ENCODE measurements at regions not wholly inside any gene's neighbourhood (a gene's known extent, or its start where the extent isn't known, plus 50 kb on each side); places are given as distances from the start of the nearest gene placed in this dataset.

DNA sequence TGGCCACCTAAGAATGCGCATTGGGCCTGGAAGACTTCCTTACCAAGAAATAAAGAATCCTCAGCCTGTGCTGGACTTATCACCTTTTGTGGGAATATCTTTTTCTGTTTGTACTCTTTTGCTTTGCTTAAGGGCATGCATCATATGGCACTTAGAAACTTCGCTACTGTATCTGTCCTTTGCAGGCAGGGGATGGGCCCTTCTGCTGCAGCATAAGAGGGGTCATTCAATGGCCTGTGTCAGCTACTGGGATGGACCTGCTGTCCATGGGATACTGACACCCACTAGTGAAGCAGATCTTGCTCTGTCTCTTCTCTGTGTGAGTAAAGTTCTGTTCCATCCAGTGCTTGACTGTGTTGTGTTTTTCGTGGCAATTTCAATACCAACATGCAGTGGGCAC, 239.0 kb upstream of the JUN start:
- DNase-seq (ENCODE audit: low spot score): no peak

DNA sequence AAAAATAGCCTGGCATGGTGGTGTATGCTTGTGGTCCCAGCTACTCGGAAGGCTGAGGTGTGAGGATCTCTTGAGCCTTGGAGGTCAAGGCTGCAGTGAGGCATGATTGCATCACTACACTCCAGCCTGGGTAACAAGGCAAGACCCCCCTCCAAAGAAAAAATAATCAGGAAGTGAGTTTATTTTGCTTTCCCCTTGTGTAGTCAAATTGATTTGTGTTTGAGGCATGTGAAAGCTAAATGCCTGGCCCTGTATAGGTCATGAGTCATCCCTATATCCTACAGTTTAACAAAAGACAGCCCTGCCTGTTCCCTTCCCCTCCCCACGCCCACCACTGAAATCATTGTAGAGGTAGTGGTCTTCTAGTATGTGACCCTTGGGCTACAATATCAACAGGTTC, 241.4 kb upstream of the JUN start:
- peak; percentile 62 for DNase-seq (ENCODE audit: low spot score)

DNA sequence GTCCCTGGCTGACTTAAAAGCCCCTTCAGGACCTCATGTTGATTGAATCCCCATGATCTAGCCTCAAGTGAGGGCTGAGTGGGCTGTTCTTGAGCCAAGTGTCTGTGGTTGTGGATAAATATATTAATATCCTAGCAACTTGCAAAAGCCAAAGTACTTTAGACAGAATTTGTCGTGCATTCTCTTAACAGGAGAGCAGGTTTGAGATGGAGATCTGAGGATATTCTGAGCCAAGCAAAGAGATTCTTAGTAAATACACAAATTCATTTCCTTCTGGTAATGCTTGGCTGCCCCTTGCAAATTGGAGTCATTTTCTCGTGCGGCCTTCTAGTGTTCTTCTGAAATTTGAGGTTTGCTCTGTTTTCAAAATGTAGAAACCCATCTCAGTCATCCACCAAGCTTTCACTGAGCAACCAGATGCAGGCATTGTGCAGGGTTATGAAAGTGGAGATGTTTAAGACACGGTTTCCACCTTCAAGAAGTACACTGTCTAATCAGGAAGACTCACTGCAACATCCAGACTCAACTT, 242.1 kb upstream of the JUN start:
- no peak for DNase-seq (ENCODE audit: low spot score)

DNA sequence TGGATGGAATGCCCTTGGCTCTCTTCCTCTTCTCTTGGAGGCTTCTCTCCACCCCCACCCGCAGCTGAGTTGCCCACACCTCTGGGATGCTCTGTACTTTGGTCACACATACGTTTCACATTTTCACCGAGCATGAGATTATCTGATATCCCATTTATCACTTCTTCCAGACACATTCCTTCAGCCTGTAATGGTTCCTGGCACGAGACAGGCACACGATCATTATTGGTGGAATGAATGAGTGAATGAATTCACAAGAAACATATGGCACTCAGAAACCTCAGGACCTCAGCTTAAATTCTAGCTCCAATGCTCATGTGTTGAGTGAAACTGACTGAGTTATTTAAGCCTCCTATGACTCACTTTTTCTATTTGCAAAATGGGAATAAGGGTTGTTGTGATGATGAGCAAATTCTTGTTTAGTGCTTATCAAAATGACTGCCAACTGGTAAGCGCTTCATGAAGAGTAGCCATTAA, 242.7 kb upstream of the JUN start:
- peak; percentile 79 for DNase-seq (ENCODE audit: low spot score)

DNA sequence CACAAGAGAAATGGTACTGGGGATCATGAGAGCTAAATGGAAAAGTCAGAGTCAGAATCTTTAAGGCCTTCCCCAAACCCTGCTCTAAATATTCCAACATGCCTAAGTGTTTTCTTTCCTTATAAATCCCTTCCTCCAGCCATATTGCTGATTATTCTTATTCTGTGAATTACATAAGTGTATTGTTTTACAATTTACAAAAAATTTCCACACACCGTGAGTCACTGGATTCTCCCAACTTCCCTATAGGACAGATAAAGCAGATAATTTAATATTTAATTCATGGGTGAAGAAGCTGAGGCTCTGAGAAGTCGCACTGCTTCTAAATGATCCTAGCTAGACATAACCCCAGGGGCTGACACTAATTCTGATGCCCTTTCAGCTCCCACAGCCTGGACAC, 243.3 kb upstream of the JUN start:
- no peak for DNase-seq (ENCODE audit: low spot score)

DNA sequence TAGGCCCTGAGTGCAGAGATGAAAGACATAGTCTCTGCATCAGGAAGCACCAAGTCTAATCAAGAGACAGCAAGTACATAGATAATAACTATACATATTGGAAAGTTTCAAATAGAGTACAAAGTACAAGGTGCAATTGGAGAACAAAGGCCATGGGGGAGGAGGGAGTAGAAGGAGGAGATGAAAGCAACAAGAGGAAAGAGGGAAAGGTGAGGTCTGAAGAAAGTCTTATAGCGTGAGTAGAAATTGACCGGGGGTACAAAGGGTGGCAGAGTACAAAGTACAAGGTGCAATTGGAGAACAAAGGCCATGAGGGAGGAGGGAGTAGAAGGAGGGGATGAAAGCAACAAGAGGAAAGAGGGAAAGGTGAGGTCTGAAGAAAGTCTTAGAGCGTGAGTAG, 244.2 kb upstream of the JUN start:
- no peak for DNase-seq (ENCODE audit: low spot score)

DNA sequence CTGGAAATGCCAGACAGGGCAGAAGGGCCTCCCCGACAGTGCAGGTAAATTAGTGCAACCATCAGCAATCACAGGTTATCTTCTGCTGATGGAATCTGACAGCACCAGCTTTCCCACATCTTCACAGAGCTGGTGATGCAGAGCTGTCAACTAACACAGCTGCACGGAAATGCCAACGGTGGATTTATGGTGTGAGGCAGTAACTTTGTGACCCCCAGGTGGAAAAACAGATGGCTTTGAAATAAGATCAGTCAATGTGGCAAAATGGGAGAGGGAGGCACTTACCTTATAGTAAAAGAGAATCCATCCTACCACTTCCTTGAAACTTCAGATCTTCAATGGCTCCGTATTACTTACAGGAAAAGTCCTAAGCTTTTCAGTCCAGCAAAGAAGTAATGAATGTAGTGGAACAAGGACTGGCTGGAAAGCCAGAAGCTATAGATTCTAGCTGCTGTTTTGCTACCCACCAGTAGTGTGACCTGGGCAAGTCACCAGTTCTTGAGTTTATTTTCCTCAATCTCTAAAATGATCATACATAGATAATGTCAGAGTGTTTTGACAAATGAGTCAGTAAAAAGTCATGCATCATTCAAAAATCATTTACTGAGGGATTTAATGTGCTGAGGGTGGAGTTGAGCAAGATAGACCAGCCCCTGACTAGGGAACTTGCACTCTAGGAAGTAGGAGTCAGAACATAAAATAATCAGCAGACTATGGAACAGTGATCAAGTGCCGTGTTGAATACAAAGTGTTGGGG, 245.7 kb upstream of the JUN start:
- peak; percentile 81 for DNase-seq (ENCODE audit: low spot score)

DNA sequence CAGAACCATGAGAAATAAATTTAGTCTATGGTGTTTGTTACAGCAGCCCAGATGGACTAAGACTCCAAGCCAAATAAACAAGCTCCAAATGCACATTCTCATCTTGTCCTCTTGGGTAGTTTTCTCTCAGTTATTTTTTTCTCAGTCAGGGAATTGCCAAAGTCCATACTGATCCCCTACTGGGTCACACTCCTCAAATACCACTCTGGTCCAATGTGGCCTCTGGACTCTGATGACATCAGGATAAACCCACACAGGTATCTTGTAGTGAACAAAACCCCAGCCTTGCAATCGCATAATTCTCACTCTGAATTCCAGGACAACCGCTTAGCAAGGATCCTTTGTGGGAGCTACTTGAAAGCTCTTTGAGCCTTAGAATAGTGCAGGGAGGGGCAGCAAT, 248.4 kb upstream of the JUN start:
- no peak for DNase-seq (ENCODE audit: low spot score)

DNA sequence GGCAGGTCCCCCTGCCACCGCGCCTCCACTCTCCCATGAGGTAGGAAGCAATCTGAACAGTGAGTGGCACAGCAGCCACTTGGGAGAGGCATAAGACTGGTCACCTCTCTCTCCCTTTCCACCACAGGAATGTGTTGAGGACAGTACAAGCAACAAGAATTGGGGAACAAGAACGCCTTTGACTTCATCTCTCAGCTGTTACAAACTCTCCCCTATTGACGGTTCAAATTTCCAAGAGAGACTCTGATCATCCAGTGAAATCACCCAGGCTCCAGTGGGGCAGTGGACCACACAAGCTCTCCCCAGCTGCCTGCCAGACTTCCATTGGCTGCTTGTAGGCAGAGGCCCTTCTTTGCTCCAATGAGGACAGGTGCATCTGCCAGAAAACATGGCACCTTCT, 249.9 kb upstream of the JUN start:
- no peak for DNase-seq (ENCODE audit: low spot score)

DNA sequence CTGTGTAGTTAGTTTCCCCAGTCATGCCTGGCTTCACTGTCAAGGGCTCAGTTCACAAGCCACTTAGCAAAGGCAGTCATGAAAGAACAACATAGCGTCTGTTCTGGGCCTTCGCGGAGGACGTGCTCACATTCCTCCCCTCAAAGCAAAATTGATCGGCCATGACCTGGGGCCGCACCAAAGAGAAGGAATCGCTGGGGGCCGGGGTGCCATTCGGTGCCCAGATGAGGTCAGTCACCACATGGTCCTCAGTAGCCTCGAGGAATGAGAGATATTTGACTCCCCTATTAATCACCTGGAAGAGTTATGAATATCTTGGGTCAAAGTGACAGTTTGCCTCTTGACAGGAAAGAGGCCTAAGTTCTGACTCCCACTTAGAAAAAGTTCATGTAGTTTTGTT, 251.1 kb upstream of the JUN start:
- DNase-seq (ENCODE audit: low spot score): no peak

DNA sequence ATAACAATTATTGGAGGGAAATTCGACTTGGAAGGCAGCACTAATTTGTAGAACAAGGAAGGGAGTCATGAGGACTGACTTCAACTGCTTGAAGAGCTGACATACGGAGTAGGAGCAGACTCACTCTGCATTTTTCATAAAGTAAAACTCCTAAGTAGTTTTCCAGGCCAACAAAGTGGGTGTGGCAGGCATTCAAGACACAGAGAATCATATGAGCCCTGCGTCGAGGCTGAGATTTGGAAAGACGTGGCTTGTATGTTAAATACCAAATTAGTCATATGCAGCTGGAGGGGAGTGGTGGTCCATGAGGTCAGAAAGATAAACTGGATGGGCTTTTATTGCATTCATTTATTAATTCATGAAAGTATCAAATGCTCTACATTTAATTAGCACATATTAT, 255.7 kb upstream of the JUN start:
- no peak for DNase-seq (ENCODE audit: low spot score)

DNA sequence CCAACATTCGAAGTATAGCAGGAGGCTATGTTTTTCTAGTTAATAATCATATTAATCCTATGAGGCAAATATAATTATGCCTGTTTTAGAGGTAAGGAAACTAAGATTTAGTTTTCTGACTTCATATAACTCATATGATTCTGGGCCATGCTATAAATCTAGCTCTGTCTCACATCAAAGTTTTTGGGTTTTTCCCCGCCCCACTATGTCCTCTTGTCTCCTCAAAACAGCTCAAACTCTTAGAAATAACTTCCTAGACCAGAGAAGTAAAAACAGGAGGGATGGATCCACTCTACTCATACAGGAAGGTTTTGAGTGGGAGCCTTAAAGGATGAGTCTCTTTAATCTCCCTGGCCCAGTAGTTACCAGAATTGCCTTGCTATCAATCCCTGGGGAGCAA, 256.4 kb upstream of the FGGY start:
- no peak for DNase-seq (ENCODE audit: low spot score)

DNA sequence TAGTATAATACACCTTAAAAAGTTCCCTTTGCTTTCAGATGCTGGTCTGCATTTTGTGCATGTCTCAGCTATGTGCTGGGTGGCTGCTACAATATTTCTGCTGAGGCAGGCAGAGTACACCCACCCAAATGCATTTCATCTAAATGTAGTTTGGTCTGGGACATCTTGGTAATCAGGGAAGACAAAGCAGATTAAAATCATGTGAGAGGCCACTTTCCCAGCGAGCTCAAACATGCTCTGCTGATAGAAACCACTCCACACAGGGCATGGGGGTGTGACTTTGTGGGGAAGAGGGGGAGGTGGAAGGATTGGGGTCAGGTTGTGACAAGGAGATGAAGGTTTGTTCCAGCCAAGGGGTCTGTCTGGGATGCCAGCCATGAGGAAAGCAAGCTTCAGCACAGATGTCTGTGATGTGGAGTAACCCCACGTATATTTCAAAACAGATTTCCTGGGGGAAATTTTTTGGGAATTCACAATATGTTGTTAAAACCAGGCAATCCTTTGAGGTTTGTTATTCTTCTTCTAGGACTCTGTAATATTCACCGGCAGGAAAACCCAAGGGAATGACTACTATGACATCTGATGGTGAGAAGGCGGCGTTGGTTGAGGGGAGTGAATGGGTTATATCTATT, 255.1 kb upstream of the FGGY start:
- no peak for DNase-seq (ENCODE audit: low spot score)

DNA sequence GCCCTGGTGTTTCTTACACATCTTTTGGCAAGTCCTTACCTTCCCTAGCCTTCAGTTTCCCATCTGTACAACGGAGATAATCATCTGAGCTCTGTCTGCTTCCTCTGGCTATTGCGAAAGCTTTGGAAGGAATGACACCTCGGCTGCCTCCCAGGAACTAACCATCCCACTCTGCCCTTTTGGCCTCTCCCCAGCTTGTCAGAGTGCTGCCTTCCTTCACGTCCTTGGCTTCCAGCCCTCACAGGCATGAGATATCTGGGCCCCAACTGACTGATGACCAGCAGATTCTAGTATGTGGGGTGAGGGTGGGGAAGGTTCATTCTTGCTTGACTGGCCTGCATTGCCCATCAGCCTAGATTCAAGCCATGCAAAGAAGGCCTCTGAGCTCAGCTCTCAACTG, 253.1 kb upstream of the FGGY start:
- DNase-seq (ENCODE audit: low spot score): peak; percentile 77

DNA sequence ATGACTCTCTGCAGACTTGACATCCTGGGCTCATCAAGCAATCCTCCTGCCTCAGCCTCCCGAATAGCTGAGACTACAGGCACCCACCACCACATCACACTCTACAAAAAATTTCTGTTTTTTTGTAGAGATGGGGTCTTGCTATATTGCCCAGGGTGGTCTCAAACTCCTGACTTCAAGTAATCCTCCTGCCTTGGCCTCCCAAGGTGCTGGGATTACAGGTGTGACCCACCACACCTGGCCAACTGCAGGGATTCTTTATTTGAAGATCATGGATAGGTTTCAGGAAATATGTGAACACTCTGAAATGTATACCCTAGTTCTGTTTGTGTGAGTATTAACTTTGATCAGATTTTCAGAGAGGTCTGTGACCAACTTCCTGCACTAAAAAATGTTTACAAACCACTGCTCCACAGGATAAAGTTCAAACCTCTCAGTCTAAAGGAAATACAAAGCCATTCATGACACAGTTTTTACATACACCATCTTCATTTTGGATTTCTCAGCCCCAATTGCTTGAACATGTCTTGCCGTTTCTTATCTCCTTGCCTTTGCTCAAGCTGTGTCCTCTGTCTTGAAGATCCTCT, 252.3 kb upstream of the FGGY start:
- no peak for DNase-seq (ENCODE audit: low spot score)

DNA sequence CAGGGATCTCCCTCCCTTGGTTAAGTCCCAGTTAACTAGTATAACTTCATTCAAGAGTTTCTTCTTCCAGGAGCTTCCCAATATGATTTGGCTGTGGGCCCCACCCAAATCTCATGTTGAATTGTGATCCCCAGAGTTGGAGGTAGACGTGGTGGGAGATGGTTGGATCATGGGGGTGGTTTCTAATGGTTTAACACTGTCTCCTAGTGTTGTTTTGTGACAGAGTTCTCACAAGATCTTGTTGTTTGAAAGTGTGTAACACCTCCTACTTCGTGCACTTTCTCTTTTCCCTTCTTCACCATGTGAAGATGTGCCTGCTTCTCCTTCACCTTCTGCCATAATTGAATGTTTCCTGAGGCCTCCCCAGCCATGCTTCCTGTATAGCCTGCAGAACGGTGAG, 251.8 kb upstream of the FGGY start:
- DNase-seq (ENCODE audit: low spot score): no peak

DNA sequence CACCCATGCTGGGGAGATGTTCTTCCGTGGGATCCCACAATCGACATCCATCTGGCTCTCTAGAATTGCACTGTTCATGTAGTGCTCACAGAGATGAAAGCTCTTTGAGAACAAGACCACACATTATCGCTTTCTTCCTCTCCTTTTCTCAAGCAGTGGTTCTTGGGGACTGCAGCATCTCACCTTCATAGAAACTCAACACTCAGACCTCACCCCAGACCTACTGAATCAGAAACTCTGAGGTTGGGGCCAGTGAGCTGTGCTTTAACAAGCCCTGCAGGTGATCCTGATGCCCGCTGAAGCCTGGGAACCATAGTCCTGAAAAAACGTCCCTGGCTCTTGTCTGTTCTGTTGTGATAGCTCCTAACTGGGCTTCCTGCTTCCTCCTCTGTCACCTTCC, 251.3 kb upstream of the FGGY start:
- no peak for DNase-seq (ENCODE audit: low spot score)

DNA sequence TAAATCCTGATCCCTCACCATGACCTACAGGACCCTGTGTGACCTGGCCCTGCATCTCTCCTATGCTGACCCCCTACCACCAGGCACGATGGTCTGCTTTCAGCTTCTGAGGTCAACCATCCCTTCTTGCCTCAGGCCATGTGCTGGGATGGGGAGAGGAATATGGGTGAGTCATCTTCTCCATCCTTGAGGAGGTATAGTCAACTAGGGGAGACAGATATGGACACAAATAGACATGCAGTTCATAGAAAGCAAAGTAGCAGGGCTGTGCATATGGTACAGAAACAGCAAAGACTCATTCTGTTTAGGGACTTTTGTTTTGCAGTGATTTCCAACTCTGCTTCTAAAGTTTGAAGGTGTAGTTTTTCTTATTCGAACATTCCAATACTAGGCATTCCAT, 250.8 kb upstream of the FGGY start:
- no peak for DNase-seq (ENCODE audit: low spot score)

DNA sequence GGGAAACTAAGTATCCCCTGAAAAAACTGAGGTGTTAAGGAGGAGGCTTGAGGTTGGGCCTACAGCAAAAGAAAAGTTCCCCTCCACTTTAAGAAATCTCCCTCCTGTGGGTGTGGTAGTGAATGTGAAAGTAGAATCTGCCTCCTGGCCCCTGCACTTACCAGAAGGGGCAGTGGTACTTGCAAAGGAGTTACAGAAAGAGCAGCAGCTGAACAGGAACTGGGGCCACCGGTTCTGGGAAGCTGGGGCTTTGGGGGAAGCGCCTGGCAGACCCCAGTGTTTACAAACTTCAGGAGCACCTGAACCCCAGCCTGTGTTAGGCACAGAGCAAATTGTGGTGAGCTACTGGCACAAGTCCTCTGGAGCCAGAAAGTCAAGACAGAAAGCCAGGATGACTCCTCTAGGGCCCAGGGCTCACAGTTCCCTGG, 250.2 kb upstream of the FGGY start:
- DNase-seq (ENCODE audit: low spot score): no peak

DNA sequence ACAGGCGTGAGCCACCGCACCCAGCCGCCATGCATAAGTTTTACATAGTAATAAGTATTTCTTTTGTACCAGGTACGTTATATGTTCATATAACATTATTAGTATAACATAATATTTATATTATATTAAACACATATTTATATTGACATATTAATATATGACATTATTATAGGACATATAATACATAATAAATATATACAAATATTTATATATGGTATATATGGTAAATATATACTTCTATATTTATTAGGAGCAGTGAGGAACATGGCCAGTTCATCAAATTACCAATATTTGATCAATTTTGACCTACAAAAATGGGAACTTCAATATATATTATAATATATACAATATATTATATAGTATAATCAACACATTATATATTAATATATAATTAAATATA, 245.9 kb upstream of the FGGY start:
- no peak for DNase-seq (ENCODE audit: low spot score)

DNA sequence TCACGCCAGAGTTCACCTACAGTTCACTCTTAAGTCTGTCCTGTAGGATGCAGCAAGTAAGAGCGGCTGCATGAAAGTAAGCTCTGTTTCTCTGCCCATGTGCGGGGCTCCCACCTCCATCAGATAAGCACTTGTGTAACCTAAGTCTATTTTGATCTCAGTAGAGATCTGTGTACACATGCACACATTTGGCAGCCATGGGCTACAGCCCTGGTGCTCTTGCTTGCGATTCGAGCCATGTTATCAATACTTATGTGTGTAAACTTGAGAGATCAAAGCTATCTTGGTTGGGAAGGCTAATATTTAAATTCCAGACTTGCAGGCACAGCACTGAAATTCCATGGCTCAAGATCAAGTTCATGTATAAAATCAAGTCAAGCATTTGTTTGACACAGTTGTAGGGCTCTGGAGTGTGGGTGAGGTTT, 244.7 kb upstream of the FGGY start:
- no peak for DNase-seq (ENCODE audit: low spot score)

DNA sequence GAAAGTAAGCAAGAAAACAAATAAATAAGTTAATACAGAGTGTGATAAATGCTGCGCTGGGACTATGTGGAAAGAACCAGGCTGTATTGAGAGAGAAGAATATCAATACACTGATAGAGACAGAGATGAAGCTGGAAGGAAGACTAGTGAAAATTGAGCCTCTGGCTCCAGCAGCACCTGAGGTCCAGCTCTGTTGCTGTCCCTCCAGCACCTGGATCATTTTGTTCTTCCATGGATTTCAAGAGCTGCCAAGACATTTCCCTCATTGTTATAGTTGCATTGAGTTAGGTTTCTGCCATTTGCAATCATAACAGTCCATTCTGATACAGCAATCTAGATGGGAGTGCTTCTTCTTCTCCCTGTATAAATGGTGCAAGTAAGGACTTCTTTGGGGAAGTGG, 242.7 kb upstream of the FGGY start:
- DNase-seq (ENCODE audit: low spot score): no peak
